IPS-15b (cell line): ENCODE measurements at regions not wholly inside any gene's neighbourhood (a gene's known extent, or its start where the extent isn't known, plus 50 kb on each side); places are given as distances from the start of the nearest gene placed in this dataset.

Source experiments
- H3K27me3 ChIP-seq: one replicate; pipeline ENCODE4 v1.6.1; 2013; ENCODE audit warnings: low read length; ENCODE audit not compliant: control insufficient read depth, insufficient read depth
- H3K36me3 ChIP-seq: one replicate; pipeline ENCODE4 v1.6.1; 2013; ENCODE audit warnings: low read length; ENCODE audit not compliant: control insufficient read depth, insufficient read depth
- H3K4me1 ChIP-seq: one replicate; pipeline ENCODE4 v1.6.1; 2013; ENCODE audit warnings: mild to moderate bottlenecking, low read length; ENCODE audit not compliant: control insufficient read depth, insufficient read depth
- H3K4me3 ChIP-seq: one replicate; pipeline ENCODE4 v1.5.1; 2013; ENCODE audit warnings: low read depth, low read length
- H3K9ac ChIP-seq: one replicate; pipeline ENCODE4 v1.6.1; 2013; ENCODE audit warnings: low read depth, mild to moderate bottlenecking, low read length
- H3K9me3 ChIP-seq: one replicate; pipeline ENCODE4 v1.6.1; 2013; ENCODE audit warnings: mild to moderate bottlenecking, low read length; ENCODE audit not compliant: control insufficient read depth, insufficient read depth

- no peaks in the 10 kb centered on the region for H3K4me1 ChIP-seq
- no peak overlapping the region for H3K9ac ChIP-seq
- H3K4me3 ChIP-seq: no peak overlapping the region
- no peaks in the 10 kb centered on the region for H3K27me3 ChIP-seq
- no peaks in the 10 kb centered on the region for H3K9me3 ChIP-seq
- H3K36me3 ChIP-seq: no peaks in the 10 kb centered on the region
Observed at GRCh38 chr16:80417706-80418271, 123.0 kb upstream of the DYNLRB2 start.

GRCh38 chr16:80408014-80408413 is 132.8 kb upstream of the DYNLRB2 start:
- H3K9ac ChIP-seq: no peak overlapping the region
- H3K27me3 ChIP-seq: no peaks in the 10 kb centered on the region
- H3K4me3 ChIP-seq: no peak overlapping the region
- H3K9me3 ChIP-seq: no peaks in the 10 kb centered on the region
- no peaks in the 10 kb centered on the region for H3K36me3 ChIP-seq
- no peaks in the 10 kb centered on the region for H3K4me1 ChIP-seq

DNA sequence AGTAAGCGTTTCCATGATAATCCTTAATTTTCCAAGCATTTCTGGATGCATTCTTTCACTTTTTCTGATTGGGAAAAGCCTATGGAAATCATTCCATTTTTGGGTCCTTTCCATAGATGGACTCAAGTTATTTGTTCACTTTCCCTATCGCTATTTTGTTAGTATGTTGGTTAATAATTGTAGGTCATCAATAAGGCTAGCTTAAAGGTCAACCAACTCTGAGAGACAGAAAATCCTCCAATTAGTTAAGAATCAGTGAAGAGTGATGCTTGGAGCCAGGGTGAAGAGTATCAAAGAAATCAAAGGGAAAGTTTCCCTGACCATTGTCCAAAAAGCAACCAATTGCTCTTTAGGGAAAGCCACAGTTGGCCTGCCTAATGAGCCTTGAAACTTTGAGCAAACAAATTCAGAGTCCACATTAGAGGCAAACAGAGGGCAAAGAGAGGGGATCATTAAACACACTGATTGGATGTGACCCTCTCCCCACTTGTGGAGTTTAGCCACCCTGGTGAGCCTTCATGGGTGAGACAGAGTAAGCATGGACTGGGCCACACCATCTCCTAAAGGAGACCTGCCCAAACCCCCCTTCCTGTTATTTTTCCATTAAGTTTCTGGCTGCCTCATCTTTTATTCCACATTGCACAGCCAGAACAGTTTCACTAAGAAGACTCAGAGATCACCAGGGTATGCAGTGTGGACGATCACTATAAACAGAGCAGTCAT is 133.4 kb upstream of the DYNLRB2 start:
- H3K9ac ChIP-seq: no peak overlapping the region
- no peaks in the 10 kb centered on the region for H3K9me3 ChIP-seq
- H3K4me3 ChIP-seq: no peak overlapping the region
- H3K36me3 ChIP-seq: no peaks in the 10 kb centered on the region
- no peaks in the 10 kb centered on the region for H3K27me3 ChIP-seq
- H3K4me1 ChIP-seq: no peaks in the 10 kb centered on the region

- Histone ChIP-seq H3K4me3 (no peak overlapping the region), H3K4me1 (no peaks in the 10 kb centered on the region), H3K9ac (no peak overlapping the region), H3K36me3 (no peaks in the 10 kb centered on the region), H3K27me3 (no peaks in the 10 kb centered on the region), H3K9me3 (no peaks in the 10 kb centered on the region)
Observed at GRCh38 chr16:80404847-80405246, 135.9 kb upstream of the DYNLRB2 start.

GRCh38 chr16:80403894-80404293 is 136.9 kb upstream of the DYNLRB2 start:
- no peak overlapping the region for H3K4me3 ChIP-seq
- no peaks in the 10 kb centered on the region for H3K27me3 ChIP-seq
- H3K9me3 ChIP-seq: no peaks in the 10 kb centered on the region
- H3K4me1 ChIP-seq: no peaks in the 10 kb centered on the region
- no peaks in the 10 kb centered on the region for H3K36me3 ChIP-seq
- H3K9ac ChIP-seq: no peak overlapping the region

GRCh38 chr16:80390871-80391489 is 149.8 kb upstream of the DYNLRB2 start:
- H3K4me1 ChIP-seq: no peaks in the 10 kb centered on the region
- no peaks in the 10 kb centered on the region for H3K27me3 ChIP-seq
- no peaks in the 10 kb centered on the region for H3K36me3 ChIP-seq
- H3K9me3 ChIP-seq: no peaks in the 10 kb centered on the region
- H3K4me3 ChIP-seq: no peak overlapping the region
- no peak overlapping the region for H3K9ac ChIP-seq

DNA sequence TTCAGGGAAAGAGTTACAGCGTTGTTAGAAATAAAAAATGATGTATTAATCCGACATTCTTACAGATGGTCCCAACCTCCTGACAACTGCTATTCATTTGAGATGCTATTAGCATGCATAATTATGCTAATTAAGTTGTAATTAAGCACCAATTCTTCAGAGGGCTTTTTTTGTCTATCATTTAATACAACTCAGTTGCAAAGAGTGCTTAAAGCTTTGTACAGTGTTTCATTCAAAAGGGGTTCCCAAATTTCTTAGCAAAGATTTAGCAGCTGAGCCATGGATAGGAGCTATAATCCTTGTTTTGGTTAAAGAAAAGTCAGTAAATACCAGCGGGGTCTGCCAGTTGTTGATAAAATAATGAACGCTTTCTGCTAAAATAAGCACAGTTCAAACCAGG is 150.7 kb upstream of the DYNLRB2 start:
- Histone ChIP-seq H3K9me3 (no peaks in the 10 kb centered on the region), H3K4me3 (no peak overlapping the region), H3K4me1 (no peaks in the 10 kb centered on the region), H3K36me3 (no peaks in the 10 kb centered on the region), H3K9ac (no peak overlapping the region), H3K27me3 (no peaks in the 10 kb centered on the region)

DNA sequence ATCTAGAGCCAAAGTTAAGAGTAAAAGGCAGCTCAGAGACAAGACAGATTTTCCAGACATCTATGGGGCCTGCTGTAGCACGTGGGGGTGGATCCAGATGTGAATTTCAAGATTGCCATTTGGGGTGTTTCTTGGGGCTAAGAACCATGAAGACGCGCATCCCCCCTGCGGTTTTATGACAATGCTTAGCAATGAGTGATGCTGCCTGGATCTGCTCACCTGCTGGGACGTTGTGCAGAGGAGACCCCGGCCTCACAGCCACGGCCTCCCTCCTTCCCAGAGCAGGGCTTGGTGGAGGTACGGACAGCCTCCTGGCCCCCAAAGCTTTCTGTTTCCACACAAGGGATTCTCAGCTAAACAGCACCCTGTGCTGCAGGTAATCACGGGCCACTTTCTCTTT is 151.5 kb upstream of the DYNLRB2 start:
- Histone ChIP-seq H3K9me3 (no peaks in the 10 kb centered on the region), H3K36me3 (no peaks in the 10 kb centered on the region), H3K9ac (no peak overlapping the region), H3K4me1 (no peaks in the 10 kb centered on the region), H3K4me3 (no peak overlapping the region), H3K27me3 (no peaks in the 10 kb centered on the region)

DNA sequence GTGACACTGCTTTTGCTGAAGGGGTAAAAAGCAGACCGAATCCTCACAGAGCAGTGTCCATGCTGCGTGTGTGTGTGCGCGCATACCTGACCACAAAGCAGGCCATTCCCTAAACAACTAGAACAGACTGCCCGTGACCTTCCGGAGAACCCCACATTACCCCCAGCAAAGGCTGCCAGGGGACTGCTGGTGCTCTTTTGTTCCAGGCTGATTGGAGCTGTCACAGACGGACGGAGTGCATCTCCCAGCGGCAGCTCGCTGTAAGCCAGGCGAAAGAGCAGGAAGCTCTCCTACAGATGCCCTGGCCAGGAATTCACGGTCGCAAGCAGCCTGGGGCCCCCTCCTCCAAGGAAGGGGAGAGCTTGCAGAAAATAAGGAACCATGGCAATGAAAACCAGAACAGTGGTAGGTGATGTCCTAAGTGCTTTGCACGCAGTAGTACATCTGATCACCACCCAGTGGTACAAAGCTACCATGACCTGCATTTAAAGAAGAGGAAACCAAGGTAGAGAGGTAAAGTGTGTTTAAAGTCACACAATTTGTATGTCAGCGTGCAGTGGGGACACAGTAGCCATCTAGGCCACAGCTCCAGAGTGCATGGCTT is 153.4 kb upstream of the DYNLRB2 start:
- Histone ChIP-seq H3K27me3 (no peaks in the 10 kb centered on the region), H3K36me3 (no peaks in the 10 kb centered on the region), H3K4me1 (no peaks in the 10 kb centered on the region), H3K9ac (no peak overlapping the region), H3K4me3 (no peak overlapping the region), H3K9me3 (no peaks in the 10 kb centered on the region)

DNA sequence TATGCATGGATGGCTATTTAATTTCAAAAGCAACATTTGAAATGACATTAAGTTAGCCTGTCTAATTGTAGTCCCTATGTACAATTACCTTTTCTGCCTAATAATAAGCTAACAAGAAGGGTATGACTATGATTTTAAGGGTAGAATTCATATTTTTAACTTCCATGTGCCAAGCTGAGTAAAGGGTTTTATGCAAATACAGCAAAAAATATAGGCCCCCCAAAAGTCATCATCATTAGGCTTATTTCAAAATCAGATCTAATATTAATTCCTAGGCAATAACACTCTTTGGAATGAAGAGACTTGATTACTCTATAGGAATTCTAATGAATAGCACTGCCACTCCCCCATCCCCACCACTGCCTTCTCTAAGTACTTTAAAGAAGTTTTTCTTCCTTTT is 155.9 kb upstream of the DYNLRB2 start:
- H3K9me3 ChIP-seq: no peaks in the 10 kb centered on the region
- no peak overlapping the region for H3K9ac ChIP-seq
- no peak overlapping the region for H3K4me3 ChIP-seq
- no peaks in the 10 kb centered on the region for H3K4me1 ChIP-seq
- H3K27me3 ChIP-seq: no peaks in the 10 kb centered on the region
- H3K36me3 ChIP-seq: no peaks in the 10 kb centered on the region

DNA sequence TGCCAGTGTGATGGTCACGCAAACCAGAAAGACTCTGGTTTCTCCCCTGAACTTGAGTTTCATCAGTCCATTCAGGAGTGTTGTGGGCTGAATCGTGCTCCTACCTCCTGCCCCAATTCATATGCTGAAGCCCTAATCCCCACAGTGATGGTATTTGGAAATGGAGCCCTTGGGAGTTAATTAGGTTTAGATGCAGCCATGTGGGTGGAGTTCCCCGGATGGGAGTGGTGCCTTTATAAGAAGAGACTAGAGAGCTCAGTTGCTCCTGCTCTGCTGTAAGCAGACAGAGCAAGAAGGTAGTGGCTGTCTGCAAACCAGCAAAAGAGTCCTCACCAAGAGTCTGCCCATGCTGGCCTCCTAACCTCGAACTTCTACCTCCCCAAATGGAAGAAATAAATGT is 160.3 kb upstream of the DYNLRB2 start:
- Histone ChIP-seq H3K27me3 (no peaks in the 10 kb centered on the region), H3K36me3 (no peaks in the 10 kb centered on the region), H3K9me3 (no peaks in the 10 kb centered on the region), H3K4me3 (no peak overlapping the region), H3K9ac (no peak overlapping the region), H3K4me1 (no peaks in the 10 kb centered on the region)
